Gastroesophageal sphincter (tissue), 4 donors: ENCODE measurements at regions not wholly inside any gene's neighbourhood (a gene's known extent, or its start where the extent isn't known, plus 50 kb on each side); places are given as distances from the start of the nearest gene placed in this dataset.

Experiments used
- ATAC-seq: fragments of 150-250 bp; one replicate; pipeline ENCODE4 v1.9.1; 2016; ENCODE audit warnings: mild to moderate bottlenecking, moderate library complexity
- H3K27ac ChIP-seq, 4 donors: fragments of 200-600 bp; sonication (generic) in 3 of 4; 1 replicate in 3 of 4; 2 replicates in 1 of 4; pipeline ENCODE4 v1.5.1; 2016 to 2019
- H3K27me3 ChIP-seq: fragments of 200-600 bp; sonication (generic); one replicate; pipeline ENCODE4 v1.5.1; 2019
- H3K36me3 ChIP-seq, 2 donors: fragments of 200-600 bp; sonication (generic); one replicate each; pipeline ENCODE4 v1.5.1; 2019; ENCODE audit warnings: control low read depth in 1 of 2
- H3K4me1 ChIP-seq, 3 donors: fragments of 200-600 bp; sonication (generic); 1 replicate in 2 of 3; 2 replicates in 1 of 3; pipeline ENCODE4 v1.5.1; 2016 to 2019; ENCODE audit warnings: control low read depth in 2 of 3
- H3K4me3 ChIP-seq, 2 donors: fragments of 200-600 bp; sonication (generic); one replicate each; pipeline ENCODE4 v1.5.1; 2019; ENCODE audit warnings: mild to moderate bottlenecking in 1 of 2, moderate library complexity in 1 of 2
- H3K9me3 ChIP-seq, 3 donors: fragments of 200-600 bp; sonication (generic); one replicate each; pipeline ENCODE4 v1.5.1; 2017 to 2019; ENCODE audit warnings: control low read depth in 2 of 3
- CTCF ChIP-seq, 4 experiments: fragments of 200-600 bp in 2 of 4; fragments of 450-650 bp in 2 of 4; sonication (generic) in 1 of 4; IDR thresholded peaks; one replicate each; pipeline ENCODE4 v1.5.1; 2017 to 2019; ENCODE audit warnings: antibody characterized with exemption in 4 of 4, mild to moderate bottlenecking in 2 of 4, moderate library complexity in 2 of 4
- EP300 ChIP-seq: sonication (generic); formaldehyde crosslinking; IDR thresholded peaks from one replicate; pipeline ENCODE4 v1.6.1; 2017; ENCODE audit warnings: antibody characterized with exemption, mild to moderate bottlenecking
- POLR2A ChIP-seq, 2 donors: fragments of 450-650 bp; IDR thresholded peaks; one replicate each; pipeline ENCODE4 v1.6.1; 2017; ENCODE audit warnings: antibody characterized with exemption in 2 of 2, mild to moderate bottlenecking in 2 of 2, moderate library complexity in 1 of 2
- POLR2AphosphoS5 ChIP-seq: sonication (generic); formaldehyde crosslinking; IDR thresholded peaks from one replicate; pipeline ENCODE4 v1.6.1; 2017; ENCODE audit warnings: antibody characterized with exemption
- WGBS, 2 donors: methylation state at CpG; one replicate each; pipeline ENCODE4 v1.1.5; 2018; ENCODE audit warnings: low coverage in 1 of 2; 5-methylcytosine and 5-hydroxymethylcytosine counted together

DNA sequence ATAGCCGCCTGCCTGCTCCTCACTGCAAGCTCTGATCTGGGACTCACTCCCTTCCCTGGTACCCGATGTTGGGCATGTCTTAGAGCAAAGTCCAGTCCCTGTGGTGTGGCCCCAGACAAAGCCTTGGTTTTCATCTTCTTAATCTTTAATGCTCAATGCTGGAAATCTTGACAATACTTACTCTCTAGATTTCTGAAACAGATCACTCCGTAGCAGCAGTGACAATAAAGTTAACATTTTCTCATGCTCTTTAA is 260.2 kb upstream of the IRX2 start:
- Histone ChIP-seq H3K4me3 (no peak overlapping the region), H3K27me3 (no peaks in the 10 kb centered on the region), H3K27ac (no peak overlapping the region), H3K9me3 (no peaks in the 10 kb centered on the region), H3K4me1 (no peaks in the 10 kb centered on the region), H3K36me3 (no peaks in the 10 kb centered on the region)
- TF ChIP-seq POLR2AphosphoS5: no peak
- ATAC-seq: no peak
- WGBS, 2 donors: 67 to 81% methylated on average over 3 of the region's 3 CpGs

DNA sequence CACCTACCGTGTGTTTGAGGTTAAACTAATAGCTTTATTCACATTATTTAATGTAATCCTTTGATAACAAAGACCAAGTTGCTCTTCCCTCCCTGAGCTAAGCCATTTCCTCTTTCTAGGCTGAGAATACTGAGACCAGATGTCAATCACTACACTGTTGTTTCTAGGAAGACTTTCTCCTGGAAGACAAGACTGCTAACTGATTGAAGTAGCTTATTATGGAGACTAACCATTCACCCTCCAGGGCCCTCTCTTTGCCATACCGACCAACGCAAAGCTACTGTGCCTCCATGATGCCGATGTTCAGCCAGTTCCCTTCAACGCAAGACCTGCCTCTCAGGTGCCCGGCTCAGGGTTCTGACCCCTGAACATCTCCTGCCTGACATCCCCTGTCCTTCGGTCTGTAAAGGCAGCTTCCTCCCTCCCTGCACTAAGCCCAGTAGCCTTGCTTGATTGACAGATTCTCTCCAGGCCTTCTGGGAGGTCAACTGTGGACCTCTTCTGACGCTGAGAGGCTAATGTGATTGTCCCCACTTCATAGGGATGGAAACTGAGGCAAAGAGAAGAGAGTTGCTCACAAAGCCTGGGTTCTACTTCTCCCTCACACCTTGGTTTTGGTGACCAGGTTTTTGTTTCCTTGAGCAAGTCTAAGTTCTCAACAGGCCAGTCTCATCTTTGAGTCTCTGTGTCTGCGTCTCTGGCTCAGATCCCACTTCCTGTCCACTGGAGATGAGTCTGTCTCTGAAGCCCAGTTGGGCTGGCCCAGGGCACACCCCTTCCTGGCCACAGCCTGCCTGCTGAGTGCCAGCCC is 259.7 kb upstream of the IRX2 start:
- no peaks in the 10 kb centered on the region for H3K9me3 ChIP-seq

GRCh38 chr5:3010301-3010952 is 258.9 kb upstream of the IRX2 start:
- WGBS, 2 donors: 72 to 86% methylated on average over 5 to 9 of the region's 9 CpGs
- Histone ChIP-seq H3K4me3 (no peak overlapping the region), H3K9me3 (no peaks in the 10 kb centered on the region), H3K27ac (no peak overlapping the region), H3K36me3 (no peaks in the 10 kb centered on the region), H3K4me1 (no peaks in the 10 kb centered on the region), H3K27me3 (no peaks in the 10 kb centered on the region)
- ATAC-seq: no peak
- TF ChIP-seq POLR2AphosphoS5: no peak

More for the DNA sequence above, 259.7 kb upstream of the IRX2 start:
- H3K27me3 ChIP-seq: no peaks in the 10 kb centered on the region
- WGBS, 2 donors: 87 to 88% methylated on average over 5 to 9 of the region's 9 CpGs
- H3K36me3 ChIP-seq: no peaks in the 10 kb centered on the region
- no peak for TF ChIP-seq POLR2A (IDR thresholded peaks at IDR 0.05)
- no peak for TF ChIP-seq CTCF (IDR thresholded peaks at IDR 0.05)
- TF ChIP-seq EP300: no peak
- no peak for TF ChIP-seq POLR2AphosphoS5
- no peak overlapping the region for H3K27ac ChIP-seq
- no peak for ATAC-seq
- no peak overlapping the region for H3K4me3 ChIP-seq
- H3K4me1 ChIP-seq: no peaks in the 10 kb centered on the region

DNA sequence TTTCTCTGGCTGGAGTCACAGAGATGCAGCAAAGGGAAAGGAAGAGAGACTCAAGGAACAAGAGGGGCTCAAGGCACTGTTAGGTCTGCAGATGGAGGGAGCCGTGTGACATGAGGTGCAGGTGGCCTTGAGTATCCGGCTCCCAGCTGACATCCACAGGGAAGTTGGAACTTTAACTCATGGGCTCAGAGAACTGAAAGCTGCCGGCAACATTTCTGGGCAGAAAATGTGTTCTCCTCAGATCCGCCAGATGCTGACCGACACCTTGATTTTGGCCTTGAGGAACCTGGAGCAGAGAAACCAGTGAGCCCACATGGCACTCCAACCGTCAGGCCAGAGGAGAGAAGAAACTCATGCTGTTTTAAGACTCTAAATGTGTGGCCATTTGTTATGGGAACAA is 258.1 kb upstream of the IRX2 start:
- Histone ChIP-seq H3K4me1 (no peaks in the 10 kb centered on the region), H3K27me3 (no peaks in the 10 kb centered on the region), H3K36me3 (no peaks in the 10 kb centered on the region), H3K4me3 (no peak overlapping the region), H3K9me3 (no peaks in the 10 kb centered on the region), H3K27ac (no peak overlapping the region)
- ATAC-seq: no peak
- TF ChIP-seq POLR2AphosphoS5 (no peak), POLR2A (IDR thresholded peaks at IDR 0.05) (no peak)
- 69 to 75% methylated on average over 5 to 6 of the region's 6 CpGs for WGBS, 2 donors

- TF ChIP-seq CTCF (IDR thresholded peaks at IDR 0.05) (no peak), POLR2AphosphoS5 (no peak), EP300 (no peak), POLR2A (IDR thresholded peaks at IDR 0.05) (no peak)
- Histone ChIP-seq H3K27ac (no peak overlapping the region), H3K4me3 (no peak overlapping the region), H3K36me3 (no peaks in the 10 kb centered on the region), H3K9me3 (no peaks in the 10 kb centered on the region), H3K27me3 (no peaks in the 10 kb centered on the region), H3K4me1 (no peaks in the 10 kb centered on the region)
- no peak for ATAC-seq
- WGBS, 2 donors: 44 to 57% methylated on average over 2 to 3 of the region's 3 CpGs
Measured at GRCh38 chr5:3007577-3007976, 256.1 kb upstream of the IRX2 start.

- H3K4me3 ChIP-seq: no peak overlapping the region
- no peak for TF ChIP-seq CTCF (IDR thresholded peaks at IDR 0.05)
- no peak for TF ChIP-seq POLR2A (IDR thresholded peaks at IDR 0.05)
- no peak for TF ChIP-seq EP300
- TF ChIP-seq POLR2AphosphoS5: no peak
- no peak overlapping the region for H3K27ac ChIP-seq
- no peaks in the 10 kb centered on the region for H3K9me3 ChIP-seq
- ATAC-seq: no peak
- no peaks in the 10 kb centered on the region for H3K36me3 ChIP-seq
- WGBS, 2 donors: 55 to 83% methylated on average over 2 to 4 of the region's 11 CpGs
- no peaks in the 10 kb centered on the region for H3K27me3 ChIP-seq
- H3K4me1 ChIP-seq: no peaks in the 10 kb centered on the region
Measured at GRCh38 chr5:3006961-3007551, 255.6 kb upstream of the IRX2 start.
